ENCODE measurements at regions not wholly inside any gene's neighbourhood (a gene's known extent, or its start where the extent isn't known, plus 50 kb on each side); places are given as distances from the start of the nearest gene placed in this dataset.
"Not testable (repeated sequence)": the region's sequence is repeated elsewhere in the genome, so short reads cannot be mapped to it uniquely, and the experiment has no call there.

DNA sequence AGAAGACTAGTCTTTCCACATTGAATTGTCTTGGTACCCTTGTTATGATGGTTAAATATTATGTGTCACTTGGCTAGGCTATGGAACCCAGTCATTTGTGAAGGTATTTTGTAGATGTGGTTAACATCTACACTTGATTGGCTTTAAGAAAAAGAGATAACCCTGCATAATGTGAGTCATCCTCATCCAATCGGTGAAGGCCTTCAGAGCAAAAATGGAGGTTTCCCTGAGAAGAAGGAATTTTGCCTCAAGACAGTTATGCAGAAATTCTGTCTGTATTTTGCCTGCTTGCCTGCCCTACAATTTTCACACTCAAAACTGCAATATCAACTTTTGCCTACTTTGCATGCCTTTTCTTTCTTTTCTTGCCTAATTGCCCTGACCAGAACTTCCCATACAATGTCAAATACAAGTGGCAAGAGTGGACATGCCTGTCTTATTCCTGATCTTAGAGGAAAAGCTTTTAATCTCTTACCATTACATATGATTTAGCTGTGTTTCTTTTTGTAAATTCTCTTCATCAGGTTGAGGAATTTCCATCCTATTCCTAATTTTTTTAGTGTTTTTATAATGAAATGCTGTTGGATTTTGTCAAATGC, 84.6 kb upstream of the CDC42EP3 start:
- TF ChIP-seq, protein P1, sequence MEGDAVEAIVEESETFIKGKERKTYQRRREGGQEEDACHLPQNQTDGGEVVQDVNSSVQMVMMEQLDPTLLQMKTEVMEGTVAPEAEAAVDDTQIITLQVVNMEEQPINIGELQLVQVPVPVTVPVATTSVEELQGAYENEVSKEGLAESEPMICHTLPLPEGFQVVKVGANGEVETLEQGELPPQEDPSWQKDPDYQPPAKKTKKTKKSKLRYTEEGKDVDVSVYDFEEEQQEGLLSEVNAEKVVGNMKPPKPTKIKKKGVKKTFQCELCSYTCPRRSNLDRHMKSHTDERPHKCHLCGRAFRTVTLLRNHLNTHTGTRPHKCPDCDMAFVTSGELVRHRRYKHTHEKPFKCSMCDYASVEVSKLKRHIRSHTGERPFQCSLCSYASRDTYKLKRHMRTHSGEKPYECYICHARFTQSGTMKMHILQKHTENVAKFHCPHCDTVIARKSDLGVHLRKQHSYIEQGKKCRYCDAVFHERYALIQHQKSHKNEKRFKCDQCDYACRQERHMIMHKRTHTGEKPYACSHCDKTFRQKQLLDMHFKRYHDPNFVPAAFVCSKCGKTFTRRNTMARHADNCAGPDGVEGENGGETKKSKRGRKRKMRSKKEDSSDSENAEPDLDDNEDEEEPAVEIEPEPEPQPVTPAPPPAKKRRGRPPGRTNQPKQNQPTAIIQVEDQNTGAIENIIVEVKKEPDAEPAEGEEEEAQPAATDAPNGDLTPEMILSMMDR (IDR thresholded peaks at IDR 0.05) = not testable (repeated sequence)
- not testable (repeated sequence) for TF ChIP-seq POLR2A (IDR thresholded peaks at IDR 0.05)

All from esophagus squamous epithelium (tissue), 4 donors.